IMR-90 (cell line): ENCODE measurements at regions not wholly inside any gene's neighbourhood (a gene's known extent, or its start where the extent isn't known, plus 50 kb on each side); places are given as distances from the start of the nearest gene placed in this dataset.

Experiments used
- ATAC-seq: fragments of 200-7000 bp; cut with Tn5 transposase; 2 replicates; pipeline ENCODE4 v1.9.1; 2020; ENCODE audit warnings: low read depth, mild to moderate bottlenecking, moderate library complexity
- BruUV-seq: library from RNA; stranded (reverse); fragments of 400-500 nt; replicated peaks from 2 replicates; lab custom pipeline; 2021; lab: Mats Ljungman, UMichigan
- CTCF ChIA-PET: fragments of 300-600 bp; formaldehyde crosslinking; extraction: SDS; loops from one replicate; lab custom pipeline; 2021; ENCODE audit warnings: antibody characterized with exemption; lab: Yijun Ruan, JAX
- POLR2A ChIA-PET: fragments of 300-600 bp; sonication (Branson Sonifier 250); formaldehyde crosslinking; loops from one replicate; lab custom pipeline; 2022; ENCODE audit warnings: antibody characterized with exemption; ENCODE audit not compliant: unreplicated experiment; lab: Charles Lee
- DNase-seq: peaks from one replicate; pipeline ENCODE4 v3.0.0; 2013
- H2AFZ ChIP-seq: replicated peaks from 2 replicates; pipeline ENCODE3; 2013; ENCODE audit warnings: low read length, mild to moderate bottlenecking; ENCODE audit not compliant: poor library complexity
- H2AK5ac ChIP-seq: 2 replicates; pipeline ENCODE4 v1.6.1; 2013; ENCODE audit warnings: low read depth, low read length, inconsistent platforms
- H2AK9ac ChIP-seq: replicated peaks from 2 replicates; pipeline ENCODE3; 2013; ENCODE audit warnings: mild to moderate bottlenecking, low read depth, low read length, moderate library complexity; ENCODE audit not compliant: poor library complexity
- H2BK120ac ChIP-seq: 2 replicates; pipeline ENCODE4 v1.6.1; 2013; ENCODE audit warnings: low read depth, low read length, inconsistent platforms
- H2BK15ac ChIP-seq: 3 replicates; pipeline ENCODE4 v1.6.1; 2013; ENCODE audit warnings: low read depth, low read length, inconsistent platforms
- H2BK20ac ChIP-seq: 2 replicates; pipeline ENCODE4 v1.6.1; 2013; ENCODE audit warnings: low read depth, mild to moderate bottlenecking, inconsistent platforms, low read length, moderate library complexity
- H2BK5ac ChIP-seq: 2 replicates; pipeline ENCODE4 v1.6.1; 2013; ENCODE audit warnings: mild to moderate bottlenecking, low read depth, low read length, inconsistent platforms; ENCODE audit not compliant: poor library complexity, severe bottlenecking
- H3K14ac ChIP-seq: replicated peaks from 2 replicates; pipeline ENCODE4 v1.6.1; 2013; ENCODE audit warnings: low read depth, low read length, inconsistent platforms
- H3K18ac ChIP-seq: 2 replicates; pipeline ENCODE4 v1.6.1; 2013; ENCODE audit warnings: low read depth, low read length, control low read depth
- H3K23ac ChIP-seq: 2 replicates; pipeline ENCODE4 v1.6.1; 2013; ENCODE audit warnings: low read depth, low read length, inconsistent platforms
- H3K27ac ChIP-seq: 2 replicates; pipeline ENCODE4 v1.5.1; 2013; ENCODE audit warnings: mild to moderate bottlenecking, control low read depth, low read length; ENCODE audit not compliant: insufficient read depth
- H3K27me3 ChIP-seq: 2 replicates; pipeline ENCODE4 v1.6.1; 2013; ENCODE audit warnings: low read length; ENCODE audit not compliant: control insufficient read depth, insufficient read depth
- H3K36me3 ChIP-seq: 2 replicates; pipeline ENCODE4 v1.6.1; 2013; ENCODE audit warnings: low read length, mixed read lengths; ENCODE audit not compliant: control insufficient read depth, insufficient read depth
- H3K4ac ChIP-seq: 2 replicates; pipeline ENCODE4 v1.6.1; 2013; ENCODE audit warnings: low read depth, low read length, inconsistent platforms
- H3K4me1 ChIP-seq: 2 replicates; pipeline ENCODE4 v1.6.1; 2013; ENCODE audit warnings: low read length, mixed read lengths; ENCODE audit not compliant: control insufficient read depth, insufficient read depth
- H3K4me2 ChIP-seq: 2 replicates; pipeline ENCODE4 v1.6.1; 2013; ENCODE audit warnings: low read depth, mild to moderate bottlenecking, control low read depth, low read length, moderate library complexity
- H3K4me3 ChIP-seq: 2 replicates; pipeline ENCODE4 v1.5.1; 2013; ENCODE audit warnings: low read depth, mild to moderate bottlenecking, control low read depth, low read length, moderate library complexity; ENCODE audit not compliant: insufficient read depth
- H3K56ac ChIP-seq: 2 replicates; pipeline ENCODE4 v1.6.1; 2013; ENCODE audit warnings: low read length, inconsistent platforms; ENCODE audit not compliant: insufficient read depth; ENCODE audit errors: extremely low read depth
- H3K79me1 ChIP-seq, 2 experiments: 2 replicates each; pipeline ENCODE4 v1.6.1; 2013; ENCODE audit warnings: low read length in 2 of 2, inconsistent platforms in 1 of 2, low read depth in 1 of 2
- H3K9ac ChIP-seq: 2 replicates; pipeline ENCODE4 v1.6.1; 2013; ENCODE audit warnings: low read depth, low read length, control low read depth
- H3K9me1 ChIP-seq: 2 replicates; pipeline ENCODE4 v1.6.1; 2013; ENCODE audit warnings: low read length, inconsistent platforms; ENCODE audit not compliant: insufficient read depth
- H3K9me3 ChIP-seq: 2 replicates; pipeline ENCODE4 v1.6.1; 2013; ENCODE audit warnings: low read length; ENCODE audit not compliant: control insufficient read depth, insufficient read depth
- H4K20me1 ChIP-seq: 2 replicates; pipeline ENCODE4 v1.6.1; 2013; ENCODE audit warnings: low read length, inconsistent platforms; ENCODE audit not compliant: insufficient read depth
- H4K5ac ChIP-seq: 2 replicates; pipeline ENCODE4 v1.6.1; 2013; ENCODE audit warnings: mild to moderate bottlenecking, low read depth, low read length, control low read depth
- H4K8ac ChIP-seq, 2 experiments: 2 replicates each; pipeline ENCODE4 v1.6.1; 2013; ENCODE audit warnings: low read depth in 2 of 2, low read length in 2 of 2, control low read depth in 1 of 2, inconsistent platforms in 1 of 2
- H4K91ac ChIP-seq: 2 replicates; pipeline ENCODE4 v1.6.1; 2013; ENCODE audit warnings: low read depth, low read length, inconsistent platforms; ENCODE audit not compliant: insufficient read depth
- BHLHE40 ChIP-seq: fragments of 150-350 bp; IDR thresholded peaks from 2 replicates; pipeline ENCODE4 v1.6.1; 2016; ENCODE audit warnings: mild to moderate bottlenecking, low read depth, low read length
- CEBPB ChIP-seq: IDR thresholded peaks from 2 replicates; pipeline ENCODE4 v1.6.1; 2012; ENCODE audit warnings: low read depth, low read length, improper control_type of control experiment
- CHD1 ChIP-seq: IDR thresholded peaks from 2 replicates; pipeline ENCODE4 v1.6.1; 2012; ENCODE audit warnings: low read depth, low read length, improper control_type of control experiment
- CTCF ChIP-seq: conservative IDR thresholded peaks from 2 replicates; pipeline ENCODE4 v1.5.1; 2012; ENCODE audit warnings: mild to moderate bottlenecking, low read depth, low read length, improper control_type of control experiment
- FOS ChIP-seq: fragments of 150-350 bp; IDR thresholded peaks from 2 replicates; pipeline ENCODE4 v1.6.1; 2016; ENCODE audit warnings: low read depth, low read length
- MAFK ChIP-seq: IDR thresholded peaks from 2 replicates; pipeline ENCODE4 v1.6.1; 2012; ENCODE audit warnings: low read depth, low read length, improper control_type of control experiment
- MXI1 ChIP-seq: IDR thresholded peaks from 2 replicates; pipeline ENCODE4 v1.6.1; 2012; ENCODE audit warnings: low read depth, mild to moderate bottlenecking, low read length, moderate library complexity, borderline replicate concordance
- NFE2L2 ChIP-seq: fragments of 150-350 bp; IDR thresholded peaks from 2 replicates; pipeline ENCODE4 v1.6.1; 2016; ENCODE audit warnings: low read depth, mild to moderate bottlenecking, low read length
- RAD21 ChIP-seq: IDR thresholded peaks from 2 replicates; pipeline ENCODE4 v1.6.1; 2012; ENCODE audit warnings: low read length, improper control_type of control experiment
- SMC3 ChIP-seq: fragments of 150-350 bp; IDR thresholded peaks from 2 replicates; pipeline ENCODE4 v1.6.1; 2016; ENCODE audit warnings: low read depth, mild to moderate bottlenecking, antibody characterized with exemption, low read length, moderate library complexity
- WGBS, 2 experiments: methylation state at CpG; one replicate each; pipeline versions ENCODE4 v1.1.5 to v1.1.7; 2013; ENCODE audit warnings: missing lambda C conversion rate in 2 of 2; ENCODE audit not compliant: insufficient read length in 1 of 2; ENCODE audit errors: extremely low coverage in 2 of 2; 5-methylcytosine and 5-hydroxymethylcytosine counted together
- dilution Hi-C: fragments of 300-500 bp; cut with HindIII; formaldehyde crosslinking; loops from one replicate; pipeline ENCODE4 v1.14.3; 2018; ENCODE audit warnings: low sequenced_read_pairs; ENCODE audit not compliant: unreplicated experiment
- in situ Hi-C: fragments of 300-500 bp; cut with MboI; formaldehyde crosslinking; loops from 3 replicates; pipeline ENCODE4 v1.14.3; 2019; ENCODE audit warnings: low sequenced_read_pairs, inconsistent platforms, mixed read lengths
- intact Hi-C: fragments of 100-400 bp; cut with micrococcal nuclease; formaldehyde crosslinking; loops from 2 replicates; pipeline ENCODE4 v1.10.0; 2022

GRCh38 chr1:234750922-234751627 is 141.1 kb upstream of the IRF2BP2 start:
- H2AFZ ChIP-seq: no peak overlapping the region
- no peak overlapping the region for H2AK9ac ChIP-seq
- CTCF ChIA-PET: interaction anchor here (0.5 to 1.0 kb wide), 3 partner anchors 17 to 168 kb away, joined by 3 to 5 read pairs (median 3); no protein-coding TSS in a partner anchor
- BruUV-seq: no TSS peak
- no peaks in the 10 kb centered on the region for H3K27me3 ChIP-seq
- intact Hi-C loops: no loop called here
- H3K9me3 ChIP-seq: no peaks in the 10 kb centered on the region
- no peak overlapping the region for H2BK120ac ChIP-seq
- WGBS, 2 experiments: 40% methylated on average over 2 of the region's 4 CpGs; no CpG with 5 or more reads in 1 of the 2 experiments
- H2BK5ac ChIP-seq: no peak overlapping the region
- ATAC-seq (no peak), DNase-seq (no peak)
- H3K23ac ChIP-seq: no peak overlapping the region
- no peak overlapping the region for H3K4me3 ChIP-seq
- dilution Hi-C loops: no loop called here
- H4K91ac ChIP-seq: no peak overlapping the region; the same call in 1 of the 2 replicates
- POLR2A ChIA-PET: no interaction called here
- 0 out of 2 replicates have a peak overlapping the region, but pooled peaks have one; percentile 1 for H2BK20ac ChIP-seq
- H2BK15ac ChIP-seq: no peak overlapping the region
- no peaks in the 10 kb centered on the region for H3K79me1 ChIP-seq
- H3K9ac ChIP-seq: no peak overlapping the region
- in situ Hi-C loops: no loop called here
- H2AK5ac ChIP-seq: peak overlapping the region; percentile 2; the same call in 1 of the 2 replicates
- H4K20me1 ChIP-seq: no peaks in the 10 kb centered on the region
- no peak overlapping the region for H4K8ac ChIP-seq
- H3K18ac ChIP-seq: no peak overlapping the region
- H3K27ac ChIP-seq: no peak overlapping the region
- H3K9me1 ChIP-seq: peaks cover 3% of the 10 kb centered on the region; the same call in 1 of the 2 replicates
- H3K4me2 ChIP-seq: no peak overlapping the region
- H3K56ac ChIP-seq: no peak overlapping the region
- H3K4ac ChIP-seq: no peak overlapping the region
- no peaks in the 10 kb centered on the region for H3K36me3 ChIP-seq
- peaks cover 5% of the 10 kb centered on the region for H3K4me1 ChIP-seq
- TF ChIP-seq MXI1: no peak
- no peak for TF ChIP-seq RAD21
- no peak for TF ChIP-seq CTCF
- TF ChIP-seq BHLHE40: no peak
- TF ChIP-seq NFE2L2: no peak
- no peak for TF ChIP-seq SMC3
- no peak for TF ChIP-seq CHD1
- no peak for TF ChIP-seq MAFK
- no peak for TF ChIP-seq FOS
- TF ChIP-seq CEBPB: no peak
- no peak overlapping the region for H4K5ac ChIP-seq
- H3K14ac ChIP-seq: no peak overlapping the region
